H1 (cell line): ENCODE measurements at regions not wholly inside any gene's neighbourhood (a gene's known extent, or its start where the extent isn't known, plus 50 kb on each side); places are given as distances from the start of the nearest gene placed in this dataset.

ENCODE experiments used
- CTCF ChIA-PET: fragments of 300-600 bp; sonication (Branson Sonifier 250); formaldehyde crosslinking; loops from one replicate; lab custom pipeline; 2021; ENCODE audit not compliant: partially characterized antibody; lab: Charles Lee
- POLR2A ChIA-PET: fragments of 300-600 bp; sonication (Branson Sonifier 250); formaldehyde crosslinking; loops from one replicate; lab custom pipeline; 2021; ENCODE audit warnings: inconsistent platforms; ENCODE audit not compliant: partially characterized antibody; lab: Charles Lee
- DNase-seq, 2 experiments: peaks; one replicate each; pipeline versions ENCODE4 v3.0.0 to v3.0.0-alpha.2; 2010 to 2022; ENCODE audit warnings: low spot score in 2 of 2, low read depth in 1 of 2, mixed read lengths in 1 of 2
- FAIRE-seq: peaks from 2 replicates; lab custom pipeline; 2011; peaks lifted over from hg19 to GRCh38; lab: Jason Lieb, UNC
- H2AFZ ChIP-seq: 2 replicates; pipeline ENCODE4 v1.8.1; 2012; ENCODE audit warnings: low read length, inconsistent platforms
- H2AK5ac ChIP-seq: 2 replicates; pipeline ENCODE4 v1.6.1; 2013; ENCODE audit warnings: low read depth, low read length
- H2BK120ac ChIP-seq: replicated peaks from 2 replicates; pipeline ENCODE3; 2013; ENCODE audit warnings: low read depth, low read length, inconsistent platforms
- H2BK12ac ChIP-seq: 2 replicates; pipeline ENCODE4 v1.6.1; 2013; ENCODE audit warnings: low read depth, low read length
- H2BK15ac ChIP-seq: 2 replicates; pipeline ENCODE4 v1.6.1; 2013; ENCODE audit warnings: low read length
- H2BK20ac ChIP-seq: 2 replicates; pipeline ENCODE4 v1.6.1; 2013; ENCODE audit warnings: low read length
- H2BK5ac ChIP-seq: 2 replicates; pipeline ENCODE4 v1.6.1; 2013; ENCODE audit warnings: low read depth, low read length
- H3K14ac ChIP-seq: 2 replicates; pipeline ENCODE4 v1.6.1; 2013; ENCODE audit warnings: inconsistent platforms; ENCODE audit not compliant: insufficient read length
- H3K18ac ChIP-seq: 2 replicates; pipeline ENCODE4 v1.6.1; 2013; ENCODE audit warnings: low read length; ENCODE audit errors: extremely low read depth
- H3K23ac ChIP-seq: 2 replicates; pipeline ENCODE4 v1.6.1; 2013; ENCODE audit warnings: inconsistent platforms; ENCODE audit not compliant: insufficient read length
- H3K23me2 ChIP-seq: 2 replicates; pipeline ENCODE4 v1.6.1; 2013; ENCODE audit warnings: low read depth, low read length
- H3K27ac ChIP-seq: 2 replicates; pipeline ENCODE4 v1.6.1; 2011; ENCODE audit warnings: low read depth, low read length, inconsistent platforms
- H3K27me3 ChIP-seq, 4 experiments: replicated peaks in 1 of 4; 1 replicate in 1 of 4; 2 replicates in 3 of 4; pipeline versions ENCODE4 v1.6.1 to v1.8.1; 2011 to 2013; ENCODE audit warnings: low read length in 3 of 4, mild to moderate bottlenecking in 3 of 4, inconsistent platforms in 2 of 4, mixed read lengths in 2 of 4, moderate library complexity in 1 of 4; ENCODE audit not compliant: control insufficient read depth in 3 of 4, insufficient read depth in 3 of 4; ENCODE audit errors: extremely low read depth in 1 of 4
- H3K36me3 ChIP-seq, 4 experiments: 2 replicates each; pipeline versions ENCODE4 v1.6.1 to v1.8.1; 2011 to 2013; ENCODE audit warnings: mild to moderate bottlenecking in 4 of 4, low read length in 3 of 4, moderate library complexity in 2 of 4, control low read depth in 1 of 4, inconsistent platforms in 1 of 4; ENCODE audit not compliant: insufficient read depth in 4 of 4, control insufficient read depth in 2 of 4
- H3K4ac ChIP-seq: replicated peaks from 2 replicates; pipeline ENCODE3; 2013; ENCODE audit warnings: low read length, low read depth, mixed read lengths, inconsistent platforms; ENCODE audit not compliant: insufficient read length
- H3K4me1 ChIP-seq, 4 experiments: replicated peaks in 1 of 4; 1 replicate in 1 of 4; 2 replicates in 3 of 4; pipeline versions ENCODE4 v1.6.1 to v1.8.1; 2011 to 2013; ENCODE audit warnings: low read length in 3 of 4, inconsistent platforms in 2 of 4, mixed read lengths in 1 of 4; ENCODE audit not compliant: insufficient read depth in 4 of 4, control insufficient read depth in 3 of 4
- H3K4me2 ChIP-seq, 2 experiments: 2 replicates each; pipeline versions ENCODE4 v1.6.1 to v1.8.1; 2011 to 2013; ENCODE audit warnings: low read depth in 2 of 2, low read length in 2 of 2, control low read depth in 1 of 2, inconsistent platforms in 1 of 2, mild to moderate bottlenecking in 1 of 2; ENCODE audit not compliant: insufficient read depth in 1 of 2
- H3K4me3 ChIP-seq, 4 experiments: fragments of 200-600, 300-600 bp in 1 of 4; sonication (generic), shearing (Covaris generic), sonication (Bioruptor Twin) in 1 of 4; 2 replicates each; pipeline versions ENCODE4 v1.5.1 to v1.8.1; 2011 to 2016; ENCODE audit warnings: low read length in 4 of 4, low read depth in 3 of 4, control low read depth in 2 of 4, inconsistent platforms in 2 of 4, mild to moderate bottlenecking in 2 of 4, mixed read lengths in 1 of 4, moderate library complexity in 1 of 4; ENCODE audit not compliant: insufficient read depth in 2 of 4; ENCODE audit errors: extremely low read depth in 1 of 4
- H3K56ac ChIP-seq: replicated peaks from 2 replicates; pipeline ENCODE3; 2013; ENCODE audit warnings: low read depth, mild to moderate bottlenecking, mixed read lengths, low read length, inconsistent platforms; ENCODE audit not compliant: insufficient read length
- H3K79me1 ChIP-seq: 2 replicates; pipeline ENCODE4 v1.6.1; 2013; ENCODE audit warnings: low read depth, low read length, control low read depth
- H3K79me2 ChIP-seq, 2 experiments: 2 replicates each; pipeline versions ENCODE4 v1.6.1 to v1.8.1; 2012 to 2013; ENCODE audit warnings: low read length in 2 of 2, mild to moderate bottlenecking in 2 of 2, inconsistent platforms in 1 of 2; ENCODE audit not compliant: insufficient read depth in 2 of 2, control insufficient read depth in 1 of 2
- H3K9ac ChIP-seq, 4 experiments: replicated peaks in 1 of 4; 1 replicate in 1 of 4; 2 replicates in 3 of 4; pipeline versions ENCODE4 v1.6.1 to v1.8.1; 2011 to 2013; ENCODE audit warnings: low read depth in 3 of 4, low read length in 3 of 4, control low read depth in 2 of 4, mild to moderate bottlenecking in 2 of 4, moderate library complexity in 2 of 4, inconsistent platforms in 1 of 4; ENCODE audit errors: extremely low read depth in 1 of 4
- H3K9me3 ChIP-seq, 2 experiments: 2 replicates each; pipeline versions ENCODE4 v1.6.1 to v1.8.1; 2012 to 2013; ENCODE audit warnings: mild to moderate bottlenecking in 2 of 2, moderate library complexity in 2 of 2, control low read depth in 1 of 2, inconsistent platforms in 1 of 2, low read depth in 1 of 2, low read length in 1 of 2, mixed read lengths in 1 of 2; ENCODE audit not compliant: insufficient read depth in 2 of 2
- H4K20me1 ChIP-seq, 2 experiments: replicated peaks in 1 of 2; 2 replicates each; pipeline versions ENCODE3 to v1.8.1; 2011 to 2013; ENCODE audit warnings: inconsistent platforms in 2 of 2, low read length in 2 of 2, mild to moderate bottlenecking in 1 of 2; ENCODE audit not compliant: insufficient read depth in 2 of 2, control insufficient read depth in 1 of 2
- H4K5ac ChIP-seq: 2 replicates; pipeline ENCODE4 v1.6.1; 2013; ENCODE audit warnings: low read length, low read depth, mixed read lengths, inconsistent platforms; ENCODE audit not compliant: insufficient read length
- H4K8ac ChIP-seq: 2 replicates; pipeline ENCODE4 v1.8.0; 2013; ENCODE audit warnings: mild to moderate bottlenecking, moderate library complexity, low read length, inconsistent platforms; ENCODE audit not compliant: insufficient read depth; ENCODE audit errors: extremely low read depth
- H4K91ac ChIP-seq: replicated peaks from 2 replicates; pipeline ENCODE3; 2013; ENCODE audit warnings: low read length, mixed read lengths, inconsistent platforms; ENCODE audit not compliant: insufficient read length
- ASH2L ChIP-seq: fragments of 200-600, 300-600 bp; sonication (generic); IDR thresholded peaks from one replicate; pipeline ENCODE4 v1.7.1; 2017; ENCODE audit warnings: low read length
- CBX8 ChIP-seq: fragments of 300-800, 300-1000 bp; sonication (generic); IDR thresholded peaks from 2 replicates; pipeline ENCODE4 v1.7.1; 2016; ENCODE audit warnings: low read depth, low read length, borderline replicate concordance
- CEBPB ChIP-seq: IDR thresholded peaks from 2 replicates; pipeline ENCODE4 v1.6.1; 2012; ENCODE audit warnings: low read depth, low read length
- CHD2 ChIP-seq: IDR thresholded peaks from 2 replicates; pipeline ENCODE4 v1.6.1; 2012; ENCODE audit warnings: low read length, improper control_type of control experiment
- FOSL1 ChIP-seq: IDR thresholded peaks from 2 replicates; pipeline ENCODE4 v1.6.1; 2011; ENCODE audit warnings: mild to moderate bottlenecking, low read depth, low read length, moderate library complexity; ENCODE audit not compliant: insufficient read depth
- HDAC2 ChIP-seq, 2 experiments: fragments of 300-600 bp in 1 of 2; sonication (generic) in 1 of 2; IDR thresholded peaks; 2 replicates each; pipeline ENCODE4 v1.6.1; 2011 to 2012; ENCODE audit warnings: low read depth in 2 of 2, low read length in 2 of 2, mild to moderate bottlenecking in 2 of 2, moderate library complexity in 2 of 2, borderline replicate concordance in 1 of 2, inconsistent platforms in 1 of 2
- MAFK ChIP-seq: IDR thresholded peaks from 2 replicates; pipeline ENCODE4 v1.6.1; 2012; ENCODE audit warnings: low read depth, mild to moderate bottlenecking, improper control_type of control experiment, low read length
- RAD21 ChIP-seq, 2 experiments: IDR thresholded peaks in 1 of 2; conservative IDR thresholded peaks in 1 of 2; 2 replicates each; pipeline ENCODE4 v1.6.1; 2011; ENCODE audit warnings: low read depth in 2 of 2, low read length in 2 of 2, improper control_type of control experiment in 1 of 2, inconsistent platforms in 1 of 2, mild to moderate bottlenecking in 1 of 2, moderate library complexity in 1 of 2
- RXRA ChIP-seq: IDR thresholded peaks from 2 replicates; pipeline ENCODE4 v1.6.1; 2011; ENCODE audit warnings: low read depth, mild to moderate bottlenecking, low read length, moderate library complexity; ENCODE audit not compliant: insufficient read depth
- SIN3A ChIP-seq, 2 experiments: IDR thresholded peaks in 1 of 2; conservative IDR thresholded peaks in 1 of 2; 2 replicates each; pipeline ENCODE4 v1.6.1; 2011 to 2012; ENCODE audit warnings: low read length in 2 of 2, improper control_type of control experiment in 1 of 2, low read depth in 1 of 2, mild to moderate bottlenecking in 1 of 2
- SIRT6 ChIP-seq: IDR thresholded peaks from one replicate; pipeline ENCODE4 v1.7.1; 2012; ENCODE audit warnings: low read length, inconsistent platforms
- TAF7 ChIP-seq: optimal IDR thresholded peaks from 2 replicates; pipeline ENCODE3; 2011; ENCODE audit warnings: low read depth, mild to moderate bottlenecking, inconsistent platforms, low read length, moderate library complexity, borderline replicate concordance
- TEAD4 ChIP-seq: IDR thresholded peaks from 2 replicates; pipeline ENCODE4 v1.6.1; 2012; ENCODE audit warnings: low read depth, low read length, inconsistent platforms, mixed read lengths
- ZNF274 ChIP-seq: IDR thresholded peaks from 2 replicates; pipeline ENCODE4 v1.7.0; 2012; ENCODE audit warnings: low read length, borderline replicate concordance; ENCODE audit errors: extremely low read depth
- WGBS, 2 experiments: shearing (Covaris generic) in 1 of 2; methylation state at CpG; one replicate each; pipeline versions ENCODE4 v1.1.6 to v1.1.7; 2013 to 2015; ENCODE audit warnings: low lambda C conversion rate in 2 of 2, mixed read lengths in 2 of 2, inconsistent platforms in 1 of 2, low coverage in 1 of 2, missing lambda C conversion rate in 1 of 2; ENCODE audit not compliant: insufficient replicate concordance in 2 of 2, insufficient coverage in 1 of 2, insufficient read length in 1 of 2; ENCODE audit errors: extremely low coverage in 1 of 2, missing lambda C conversion rate in 1 of 2; 5-methylcytosine and 5-hydroxymethylcytosine counted together

GRCh38 chr2:207437524-207438143, 92.1 kb upstream of the CREB1 start:
- Histone ChIP-seq H3K79me2 (no peaks in the 10 kb centered on the region), H2BK12ac (no peak overlapping the region), H4K5ac (no peak overlapping the region), H2AK5ac (no peak overlapping the region), H4K91ac (no peak overlapping the region), H3K79me1 (no peaks in the 10 kb centered on the region), H4K20me1 (no peaks in the 10 kb centered on the region), H3K9me3 (no peaks in the 10 kb centered on the region), H2BK15ac (no peak overlapping the region), H3K4me1 (no peaks in the 10 kb centered on the region), H3K9ac (no peak overlapping the region), H3K14ac (no peak overlapping the region), H3K23me2 (no peaks in the 10 kb centered on the region), H3K56ac (no peak overlapping the region), H3K23ac (no peak overlapping the region), H3K4me3 (no peak overlapping the region), H3K18ac (no peak overlapping the region), H3K27me3 (no peaks in the 10 kb centered on the region), H2BK120ac (no peak overlapping the region), H3K36me3 (no peaks in the 10 kb centered on the region), H4K8ac (no peak overlapping the region), H3K27ac (no peak overlapping the region), H2AFZ (no peak overlapping the region), H2BK5ac (no peak overlapping the region), H3K4ac (no peak overlapping the region), H2BK20ac (no peak overlapping the region), H3K4me2 (no peak overlapping the region)
- WGBS, 2 experiments, result 95% methylated on average over 13 of the region's 13 CpGs; no CpG with 5 or more reads in 1 of the 2 experiments
- ChIA-PET POLR2A (interaction anchor here (1.1 kb wide), 1 partner anchor 13 kb away, joined by 3 read pairs; no protein-coding TSS in a partner anchor), CTCF (interaction anchor here (1.4 kb wide), 1 partner anchor 12 kb away, joined by 3 read pairs; no protein-coding TSS in a partner anchor)
- no peak for FAIRE-seq
- no peak for DNase-seq
- no peak for TF ChIP-seq HDAC2 (IDR thresholded peaks at IDR 0.05; ENCODE audit: borderline replicate concordance in 1 of 2, low read depth in 2 of 2, low read length in 2 of 2)
- TF ChIP-seq ASH2L, result no peak
- no peak for TF ChIP-seq FOSL1
- TF ChIP-seq TAF7, result no peak
- TF ChIP-seq SIN3A (conservative IDR thresholded peaks at IDR 0.05 in 1 of 2, IDR thresholded peaks at IDR 0.05 in 1 of 2; ENCODE audit: low read depth in 1 of 2, low read length in 2 of 2), result no peak
- TF ChIP-seq CBX8, result no peak
- TF ChIP-seq SIRT6, result no peak
- no peak for TF ChIP-seq CEBPB
- TF ChIP-seq RXRA, result no peak
- TF ChIP-seq RAD21 (IDR thresholded peaks at IDR 0.05 in 1 of 2, conservative IDR thresholded peaks at IDR 0.05 in 1 of 2; ENCODE audit: low read depth in 2 of 2, low read length in 2 of 2), result no peak
- TF ChIP-seq TEAD4, result no peak
- TF ChIP-seq MAFK, result no peak
- no peak for TF ChIP-seq ZNF274
- no peak for TF ChIP-seq CHD2
